Activated T-cell treated with anti-CD3 and anti-CD28 coated beads for 48 hours (primary cell): ENCODE measurements at regions not wholly inside any gene's neighbourhood (a gene's known extent, or its start where the extent isn't known, plus 50 kb on each side); places are given as distances from the start of the nearest gene placed in this dataset.
"Not testable (repeated sequence)": the region's sequence is repeated elsewhere in the genome, so short reads cannot be mapped to it uniquely, and the experiment has no call there.

ENCODE experiments used
- DNase-seq: peaks from one replicate; pipeline ENCODE4 v3.0.0-alpha.2; 2020; ENCODE audit warnings: low read depth

GRCh38 chr10:46749003-46749402, 162.2 kb upstream of the PTPN20 start:
- not testable (repeated sequence) for DNase-seq

DNA sequence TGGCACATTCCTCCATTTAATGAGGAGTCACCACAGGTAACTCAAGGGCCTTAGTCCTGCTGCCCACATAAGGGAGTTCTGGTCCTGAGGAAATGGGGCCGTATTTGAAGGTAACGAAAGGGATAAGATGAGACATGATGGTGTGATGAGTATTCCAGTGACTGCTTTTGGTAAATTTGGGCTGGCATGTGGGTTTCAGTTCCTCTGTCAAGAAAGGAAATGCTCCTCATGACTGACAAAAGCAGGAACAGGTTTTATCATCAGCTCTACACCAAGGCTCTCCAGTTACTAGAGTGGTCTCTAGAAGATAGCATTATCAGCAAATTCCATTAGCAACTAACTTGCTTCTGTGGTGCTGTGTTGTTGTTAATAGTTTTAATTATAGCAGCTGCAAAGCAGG, 161.8 kb upstream of the PTPN20 start:
- not testable (repeated sequence) for DNase-seq

DNA sequence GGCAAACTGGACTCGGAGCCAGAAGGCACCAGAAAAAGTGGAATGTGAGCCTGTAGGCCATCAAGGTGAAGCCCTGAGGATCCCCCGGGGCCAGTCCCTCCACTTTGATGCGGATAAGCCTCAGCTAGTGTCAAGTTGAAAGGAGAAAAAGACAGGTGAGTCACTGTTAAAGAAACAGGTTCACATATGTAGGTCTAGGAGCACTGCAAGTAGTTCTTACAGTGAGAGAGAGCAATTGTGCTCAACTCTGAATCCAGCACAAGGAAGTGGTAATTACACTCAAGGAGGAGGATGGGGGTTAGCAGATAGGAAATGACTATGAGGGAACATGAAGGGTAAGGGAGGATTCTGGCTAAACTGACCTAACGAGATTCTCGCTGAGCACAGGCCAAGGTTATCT, 157.5 kb upstream of the PTPN20 start:
- not testable (repeated sequence) for DNase-seq

DNA sequence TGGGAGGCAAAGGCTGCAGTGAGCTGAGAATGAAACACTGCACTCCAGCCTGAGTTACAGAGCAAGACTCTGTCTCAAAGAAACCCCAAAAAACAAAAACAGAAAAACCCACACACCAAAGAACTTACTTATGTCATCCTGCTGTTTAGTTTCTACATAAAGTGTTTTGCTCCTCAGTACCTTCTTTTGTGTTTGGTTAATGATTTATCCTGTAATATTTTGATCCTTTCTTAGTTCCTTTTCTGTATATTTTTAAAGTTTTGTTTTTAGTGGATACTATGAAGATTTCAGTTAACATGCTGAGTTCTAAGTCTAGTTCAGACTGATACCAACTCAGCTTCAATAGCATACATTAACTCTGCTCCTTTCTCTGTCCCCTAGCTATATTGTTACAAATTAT, 149.8 kb upstream of the PTPN20 start:
- DNase-seq, result not testable (repeated sequence)

DNA sequence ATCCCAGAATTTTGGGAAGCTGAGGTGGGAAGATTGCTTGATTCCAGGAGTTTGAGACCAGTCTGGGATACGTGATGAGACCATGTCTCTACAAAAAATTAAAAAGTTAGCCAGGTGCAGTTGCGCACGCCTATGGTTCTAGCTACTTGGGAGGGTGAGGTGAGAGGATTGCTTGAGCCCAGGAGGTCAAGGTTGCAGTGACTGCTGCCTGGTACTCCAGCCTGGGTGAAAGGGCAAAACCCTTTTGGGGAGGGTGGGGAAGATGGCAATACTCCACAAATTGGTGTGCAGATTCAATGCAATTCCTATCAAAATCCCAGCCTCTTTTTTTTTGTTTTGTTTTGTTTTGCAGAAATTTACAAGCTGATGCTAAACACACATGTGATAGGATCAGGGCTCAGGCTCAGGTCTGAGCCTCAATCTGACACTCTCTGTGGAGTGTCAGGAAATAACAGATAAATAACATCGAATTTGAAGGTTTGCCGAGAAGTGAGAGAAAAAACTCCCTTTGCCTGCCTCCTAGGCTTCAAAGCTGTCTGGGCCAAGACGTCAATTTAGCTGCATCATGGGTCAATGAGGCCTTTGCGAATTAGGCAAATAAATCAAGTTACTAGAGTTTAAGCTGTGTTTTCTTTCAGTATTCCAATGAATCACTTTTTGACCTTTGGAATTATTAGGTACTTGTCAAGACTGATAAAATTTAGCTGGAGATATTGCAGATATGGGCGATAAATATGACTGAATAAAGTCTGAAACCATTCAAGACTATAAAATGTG, 142.5 kb upstream of the PTPN20 start:
- not testable (repeated sequence) for DNase-seq

GRCh38 chr10:46773178-46773896, 137.9 kb upstream of the PTPN20 start:
- DNase-seq, result not testable (repeated sequence)

DNA sequence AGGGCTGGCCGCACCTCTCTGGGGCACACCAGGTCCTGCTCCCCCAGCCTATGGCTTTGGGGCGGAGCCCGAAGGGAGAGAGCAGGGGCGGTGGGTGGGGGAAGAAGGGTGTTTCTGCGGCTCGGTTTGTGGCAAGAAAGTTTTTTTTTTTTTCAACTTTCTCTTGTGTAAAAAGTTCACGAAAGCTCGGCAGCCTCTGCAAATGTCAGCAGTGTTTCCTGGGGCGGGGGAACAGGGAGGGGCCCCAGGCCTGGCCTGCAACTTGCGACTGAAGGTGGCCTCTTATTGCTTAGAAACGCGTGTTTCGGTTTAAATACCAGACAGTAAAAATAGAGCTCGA, 137.4 kb upstream of the PTPN20 start:
- DNase-seq, result peak; percentile 9

- DNase-seq, result not testable (repeated sequence)
Observed at GRCh38 chr10:46774366-46774765, 136.9 kb upstream of the PTPN20 start.

GRCh38 chr10:46774945-46775667, 136.1 kb upstream of the PTPN20 start:
- DNase-seq, result not testable (repeated sequence)

DNA sequence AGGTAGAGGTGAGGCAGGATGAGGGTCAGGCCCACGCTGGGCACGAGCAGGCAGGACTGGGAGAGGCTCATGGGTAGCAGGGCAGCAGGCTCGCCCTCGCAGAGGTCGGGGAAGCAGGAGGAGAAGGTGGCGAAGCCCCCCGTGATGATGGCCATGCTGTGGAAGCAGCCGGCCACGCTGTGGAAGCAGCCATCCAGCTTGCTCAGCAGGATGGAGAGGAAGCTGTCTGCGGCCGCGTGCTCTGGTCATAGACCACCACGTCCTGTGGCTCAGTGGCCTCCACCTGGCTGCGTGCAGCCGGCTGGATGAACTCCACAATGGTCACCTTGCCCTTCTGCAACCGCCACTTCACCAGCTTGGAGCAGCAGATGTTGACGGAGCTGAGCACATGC, 135.6 kb upstream of the PTPN20 start:
- not testable (repeated sequence) for DNase-seq

DNA sequence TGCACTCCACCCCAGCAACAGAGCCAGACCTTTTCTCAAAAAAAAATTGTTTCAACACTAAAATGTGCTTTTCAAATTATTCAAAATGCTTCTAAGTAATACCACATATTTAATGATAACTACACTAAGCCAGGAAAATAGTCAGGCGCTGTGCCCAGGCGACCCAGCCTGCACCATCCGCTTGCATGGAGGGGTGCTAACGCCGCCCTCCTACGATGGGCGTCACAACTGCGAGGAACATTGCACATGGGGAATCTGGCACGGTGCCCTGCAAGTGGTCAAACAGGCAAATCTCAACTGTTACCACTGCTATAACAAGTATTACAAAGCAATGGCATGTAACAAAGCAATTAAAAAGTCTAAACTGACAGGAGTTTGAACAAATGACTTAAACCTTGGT, 131.7 kb upstream of the PTPN20 start:
- DNase-seq, result not testable (repeated sequence)

- not testable (repeated sequence) for DNase-seq
Observed at GRCh38 chr10:46780164-46780563, 131.1 kb upstream of the PTPN20 start.

GRCh38 chr10:46781001-46781400, 130.2 kb upstream of the PTPN20 start:
- not testable (repeated sequence) for DNase-seq

DNA sequence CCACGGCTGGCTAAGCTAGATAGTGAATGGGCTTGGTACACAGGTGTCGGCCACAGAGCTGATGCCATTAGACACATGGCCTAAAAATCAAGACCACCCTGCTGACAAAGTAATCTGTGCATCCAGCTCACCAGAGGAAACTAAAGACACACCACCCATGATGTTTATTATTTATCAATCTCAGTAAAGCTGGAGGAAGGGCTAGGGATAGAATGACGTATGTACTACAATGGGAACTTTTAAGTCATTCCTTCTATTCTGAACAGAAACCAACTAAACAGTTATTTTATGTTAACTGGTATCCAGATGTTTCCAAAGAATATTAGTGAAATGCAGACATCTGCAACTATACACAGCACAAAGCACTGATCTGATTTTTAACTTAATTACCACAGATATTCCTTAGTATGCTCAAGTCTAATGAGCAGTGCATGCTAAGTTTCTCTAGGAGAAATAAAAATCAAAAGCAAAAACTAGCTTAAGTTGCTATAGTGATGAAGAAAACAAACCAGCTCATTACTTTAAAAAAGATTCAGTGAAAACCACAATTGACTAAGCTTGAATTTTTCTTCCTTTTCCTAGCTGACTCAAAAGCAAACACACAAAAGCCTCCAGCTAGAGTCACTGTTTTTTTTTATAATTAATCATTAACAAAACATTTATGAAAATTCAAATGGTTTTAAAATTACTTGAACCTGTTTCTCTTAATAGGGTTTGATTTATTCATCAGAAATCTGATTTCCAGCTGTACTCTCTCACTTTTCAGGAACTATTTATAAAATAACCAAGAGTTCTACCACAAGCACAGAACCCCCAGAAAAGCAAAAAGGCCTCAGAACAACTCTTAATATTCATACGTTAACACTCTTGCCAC, 129.0 kb upstream of the PTPN20 start:
- not testable (repeated sequence) for DNase-seq

- not testable (repeated sequence) for DNase-seq
Observed at GRCh38 chr10:46784665-46785064, 126.6 kb upstream of the PTPN20 start.

DNA sequence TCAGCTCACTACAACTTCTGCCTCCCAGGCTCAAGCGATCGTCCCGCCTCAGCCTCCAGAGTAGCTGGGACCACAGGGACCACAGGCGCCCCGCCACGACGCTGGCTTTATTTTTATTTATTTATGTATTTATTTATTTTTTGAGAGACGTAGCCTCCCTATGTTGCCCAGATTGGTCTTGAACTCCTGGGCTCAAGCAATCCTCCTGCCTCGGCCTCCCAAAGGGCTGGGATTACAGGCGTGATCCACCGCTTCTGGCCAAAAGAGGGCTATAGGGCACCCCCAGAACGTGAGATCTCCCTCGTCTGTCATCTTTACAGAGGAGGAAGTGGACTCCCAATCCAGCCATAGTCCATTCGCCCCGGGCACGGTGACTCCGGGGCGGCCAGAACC, 125.1 kb upstream of the PTPN20 start:
- DNase-seq, result not testable (repeated sequence)

GRCh38 chr10:46786518-46787320, 124.5 kb upstream of the PTPN20 start:
- DNase-seq, result peak; percentile 58

- DNase-seq, result no peak
Observed at GRCh38 chr10:46787321-46787615, 124.0 kb upstream of the PTPN20 start.

DNA sequence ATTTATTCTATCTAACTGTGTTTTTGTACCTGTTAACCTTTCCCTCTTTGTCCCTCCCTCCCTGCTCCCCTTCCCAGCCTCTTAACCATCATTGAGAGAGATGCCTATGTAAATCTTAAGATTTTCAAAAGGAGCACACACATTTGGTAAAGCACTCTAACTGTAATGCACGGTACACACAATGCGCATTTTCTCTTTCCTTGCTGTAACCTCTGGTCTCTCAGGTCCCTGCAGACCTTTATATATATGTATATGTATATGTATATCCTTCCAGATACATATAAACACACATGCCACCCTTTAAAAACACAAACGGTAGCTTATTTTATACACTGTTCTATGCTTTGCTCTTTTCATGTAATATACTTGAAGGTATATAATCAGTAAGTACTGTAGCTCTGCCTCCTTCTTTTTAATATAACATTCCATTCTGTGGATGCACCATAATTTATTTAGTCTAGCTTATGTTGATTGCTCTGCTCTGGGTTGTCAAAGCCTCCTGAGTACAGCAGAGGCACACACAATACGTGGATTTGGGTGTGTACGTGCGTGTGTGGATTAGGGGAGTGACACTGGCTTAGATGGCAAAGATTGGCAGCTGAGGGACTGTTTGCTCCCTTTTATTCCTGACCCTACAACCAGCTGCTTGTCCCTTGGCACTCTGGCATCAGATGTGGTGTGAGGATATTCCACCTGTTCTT, 118.4 kb upstream of the PTPN20 start:
- not testable (repeated sequence) for DNase-seq

- DNase-seq, result not testable (repeated sequence)
Observed at GRCh38 chr10:46796351-46796750, 114.9 kb upstream of the PTPN20 start.
